Testis (tissue), 2 donors: ENCODE measurements at regions not wholly inside any gene's neighbourhood (a gene's known extent, or its start where the extent isn't known, plus 50 kb on each side); places are given as distances from the start of the nearest gene placed in this dataset.

Experiments
- POLR2A ChIP-seq: fragments of 450-650 bp; IDR thresholded peaks from one replicate; pipeline ENCODE4 v1.6.1; 2017; ENCODE audit warnings: antibody characterized with exemption, mild to moderate bottlenecking, moderate library complexity
- TF ChIP-seq, protein P1 (sequence below), 3 experiments: fragments of 450-650 bp in 2 of 3; fragments of 200-600 bp in 1 of 3; sonication (generic) in 1 of 3; IDR thresholded peaks; one replicate each; pipeline ENCODE4 v1.5.1; 2016 to 2019; ENCODE audit warnings: antibody characterized with exemption in 3 of 3, mild to moderate bottlenecking in 2 of 3, moderate library complexity in 1 of 3

DNA sequence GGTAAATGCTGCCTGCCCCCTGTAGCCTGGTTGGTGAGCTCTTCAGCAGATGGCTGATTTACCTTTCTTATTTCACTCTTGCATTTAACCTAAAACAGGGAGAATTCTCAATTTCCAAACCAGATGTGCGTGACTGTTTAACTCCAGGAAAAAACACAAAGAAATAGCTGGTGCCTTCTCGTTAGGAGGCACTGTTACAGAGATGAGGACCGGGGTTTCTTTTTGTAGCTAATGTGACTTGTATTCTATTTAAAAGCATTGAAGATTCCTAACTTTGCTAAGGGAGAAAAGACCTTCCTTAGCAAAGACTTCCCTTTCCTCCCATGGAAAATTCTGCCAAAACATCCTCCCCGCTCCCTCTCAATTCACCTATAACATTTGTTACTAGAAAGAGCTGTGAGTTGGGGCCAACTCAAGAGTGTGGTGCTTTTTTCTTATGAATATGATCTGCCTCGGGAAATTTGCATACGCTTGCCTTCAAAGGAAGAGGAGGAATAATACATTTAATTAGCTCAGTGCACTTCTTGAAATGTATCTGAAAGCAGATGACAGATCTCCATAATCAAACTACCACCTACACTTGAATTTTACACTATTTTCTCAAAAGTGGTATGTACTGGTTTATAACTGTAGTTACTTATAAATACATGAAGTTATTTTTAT, 102.0 kb upstream of the ARID2 start:
- TF ChIP-seq, protein P1, sequence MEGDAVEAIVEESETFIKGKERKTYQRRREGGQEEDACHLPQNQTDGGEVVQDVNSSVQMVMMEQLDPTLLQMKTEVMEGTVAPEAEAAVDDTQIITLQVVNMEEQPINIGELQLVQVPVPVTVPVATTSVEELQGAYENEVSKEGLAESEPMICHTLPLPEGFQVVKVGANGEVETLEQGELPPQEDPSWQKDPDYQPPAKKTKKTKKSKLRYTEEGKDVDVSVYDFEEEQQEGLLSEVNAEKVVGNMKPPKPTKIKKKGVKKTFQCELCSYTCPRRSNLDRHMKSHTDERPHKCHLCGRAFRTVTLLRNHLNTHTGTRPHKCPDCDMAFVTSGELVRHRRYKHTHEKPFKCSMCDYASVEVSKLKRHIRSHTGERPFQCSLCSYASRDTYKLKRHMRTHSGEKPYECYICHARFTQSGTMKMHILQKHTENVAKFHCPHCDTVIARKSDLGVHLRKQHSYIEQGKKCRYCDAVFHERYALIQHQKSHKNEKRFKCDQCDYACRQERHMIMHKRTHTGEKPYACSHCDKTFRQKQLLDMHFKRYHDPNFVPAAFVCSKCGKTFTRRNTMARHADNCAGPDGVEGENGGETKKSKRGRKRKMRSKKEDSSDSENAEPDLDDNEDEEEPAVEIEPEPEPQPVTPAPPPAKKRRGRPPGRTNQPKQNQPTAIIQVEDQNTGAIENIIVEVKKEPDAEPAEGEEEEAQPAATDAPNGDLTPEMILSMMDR (IDR thresholded peaks at IDR 0.05), result no peak
- no peak for TF ChIP-seq POLR2A
